Stimulated activated CD4-positive, alpha-beta T cell treated with anti-CD3 and anti-CD28 coated beads, Interleukin-1b, Interleukin-23, amount 100 ng/mL, for 24 hours (primary cell): ENCODE measurements at regions not wholly inside any gene's neighbourhood (a gene's known extent, or its start where the extent isn't known, plus 50 kb on each side); places are given as distances from the start of the nearest gene placed in this dataset.

Source experiments
- DNase-seq, 4 experiments: peaks; one replicate each; pipeline ENCODE4 v3.0.0-alpha.2; 2020; ENCODE audit warnings: low read depth in 4 of 4, low spot score in 1 of 4

DNA sequence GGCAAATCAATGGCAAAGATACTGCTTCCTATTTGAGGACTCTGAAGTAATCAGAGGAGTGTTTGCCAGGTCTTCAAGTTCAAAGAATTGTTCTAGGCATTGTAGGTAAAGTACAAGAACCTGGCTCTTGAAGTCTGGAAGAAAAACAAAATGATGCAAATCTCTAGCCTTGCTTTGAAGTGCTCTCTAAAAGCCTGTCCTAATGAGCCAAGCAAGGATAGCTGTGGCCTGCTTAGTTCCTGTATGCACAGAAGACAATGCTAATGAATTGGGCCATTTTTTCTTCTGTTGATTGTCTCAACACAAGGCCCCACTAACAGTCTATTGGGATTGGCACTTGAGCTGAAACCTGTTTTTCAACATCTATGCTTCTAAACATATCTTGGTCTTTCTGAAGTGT is 165.0 kb upstream of the POU3F2 start:
- DNase-seq: no peak

DNA sequence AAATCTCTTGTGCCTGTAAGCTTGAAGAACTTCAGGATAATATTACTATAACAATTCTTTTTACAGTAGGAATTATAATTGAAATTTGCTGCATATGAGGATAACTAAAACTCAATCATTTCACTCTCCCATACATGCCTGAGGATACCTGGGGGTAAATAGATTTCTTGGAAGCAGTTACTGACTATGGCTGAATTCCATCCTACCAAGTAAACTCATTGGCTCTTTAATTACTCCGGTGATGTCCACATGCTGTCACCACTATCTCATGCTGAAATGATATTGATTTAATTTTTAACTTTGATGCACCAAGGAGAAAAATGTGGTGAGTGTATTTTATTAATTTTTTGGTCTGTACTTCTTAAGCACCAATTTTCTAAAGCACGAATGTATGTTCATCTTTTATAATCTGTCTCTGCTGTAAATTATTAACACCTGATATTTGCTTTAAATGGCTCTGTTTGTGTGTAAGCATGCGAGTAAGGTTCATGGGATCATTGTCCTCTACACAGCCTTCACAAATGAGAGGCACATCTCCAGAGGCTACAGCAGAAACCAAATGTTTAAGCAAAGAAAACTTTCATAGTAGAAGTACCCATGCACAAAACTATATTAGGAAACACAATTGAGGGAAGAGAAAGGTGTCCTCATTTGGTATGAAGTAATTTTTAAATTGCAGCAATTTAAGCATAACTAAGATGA is 164.2 kb upstream of the POU3F2 start:
- no peak for DNase-seq

DNA sequence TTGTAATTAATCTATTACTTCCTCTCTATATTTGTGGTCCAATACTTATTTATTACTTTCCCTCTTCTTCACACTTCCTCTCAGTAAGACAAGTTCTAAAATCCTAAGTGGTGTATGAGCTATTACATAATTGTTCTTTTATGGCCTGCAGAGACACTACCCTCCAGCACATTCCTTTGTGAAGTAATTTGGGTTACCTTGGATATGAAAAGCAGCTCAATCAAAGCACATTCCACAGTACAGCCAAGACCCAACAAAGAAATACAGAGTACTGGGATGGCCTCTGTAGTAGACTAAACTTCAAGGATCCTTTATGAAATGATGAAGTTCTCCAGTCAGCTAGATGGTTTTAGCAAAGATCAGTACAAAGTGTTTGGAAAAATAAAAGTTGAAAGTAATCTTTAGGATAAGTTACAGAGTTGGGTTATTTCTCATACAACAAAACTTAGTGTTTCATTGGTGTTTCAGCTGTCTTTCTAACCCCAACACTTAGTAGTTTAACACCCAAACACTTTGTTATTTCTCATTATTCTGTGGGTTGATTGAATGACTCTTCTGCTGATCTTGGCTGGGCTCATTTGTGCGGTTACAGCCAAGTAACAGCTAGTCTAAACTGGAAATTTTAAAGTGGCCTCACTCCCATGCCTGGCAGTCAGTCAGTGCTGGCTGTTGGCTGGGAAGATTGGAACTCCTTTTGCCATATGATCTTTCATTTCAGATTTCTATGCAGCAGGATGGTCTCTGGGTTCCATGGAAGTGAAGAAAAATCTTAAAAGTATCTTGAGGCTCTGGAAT is 161.5 kb upstream of the POU3F2 start:
- DNase-seq: no peak

DNA sequence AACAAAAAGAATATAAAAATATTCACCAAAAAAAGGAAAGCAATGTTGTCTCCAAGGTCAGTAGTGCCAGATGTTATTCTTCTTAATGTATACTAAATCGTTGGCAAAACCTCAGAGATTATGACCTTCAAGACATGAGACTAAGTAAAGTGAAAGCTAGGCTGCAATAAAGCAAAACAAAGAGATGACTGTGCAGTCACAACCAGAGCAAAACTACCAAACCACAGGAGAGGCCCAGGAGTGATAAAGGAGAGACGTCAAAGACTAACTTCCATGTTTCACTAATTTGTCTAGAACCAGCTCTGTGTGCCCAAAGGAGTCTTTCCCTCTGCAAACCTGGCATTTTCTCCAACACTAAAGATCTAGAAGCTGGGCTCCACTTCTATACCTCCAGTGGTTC is 155.9 kb upstream of the POU3F2 start:
- no peak for DNase-seq

DNA sequence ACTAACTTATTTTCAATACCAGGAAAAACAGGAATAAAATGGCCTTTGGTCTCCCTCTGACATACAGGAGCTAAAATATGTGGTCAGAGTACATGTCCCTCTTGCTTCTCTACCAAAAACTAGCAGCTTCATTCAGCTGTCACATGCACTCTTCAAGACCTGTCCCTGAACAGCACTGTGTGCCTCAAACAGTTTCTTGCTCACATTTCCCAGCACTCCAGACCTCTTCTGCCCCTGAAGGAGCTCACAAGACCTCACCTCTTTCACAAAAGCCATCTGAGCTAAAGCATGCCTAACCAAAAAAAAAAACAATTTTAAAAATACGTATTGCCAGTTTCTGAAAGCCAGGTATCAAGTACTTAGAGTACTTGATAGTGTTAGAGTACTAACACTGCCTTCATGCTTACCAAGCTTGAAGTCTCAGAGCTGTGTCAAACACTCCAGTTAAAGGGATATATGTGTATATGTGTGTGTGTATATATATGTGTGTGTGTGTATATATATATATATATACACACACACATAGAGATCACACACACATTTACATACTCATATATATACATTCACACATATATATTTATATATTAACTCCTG is 148.3 kb upstream of the POU3F2 start:
- DNase-seq: no peak

DNA sequence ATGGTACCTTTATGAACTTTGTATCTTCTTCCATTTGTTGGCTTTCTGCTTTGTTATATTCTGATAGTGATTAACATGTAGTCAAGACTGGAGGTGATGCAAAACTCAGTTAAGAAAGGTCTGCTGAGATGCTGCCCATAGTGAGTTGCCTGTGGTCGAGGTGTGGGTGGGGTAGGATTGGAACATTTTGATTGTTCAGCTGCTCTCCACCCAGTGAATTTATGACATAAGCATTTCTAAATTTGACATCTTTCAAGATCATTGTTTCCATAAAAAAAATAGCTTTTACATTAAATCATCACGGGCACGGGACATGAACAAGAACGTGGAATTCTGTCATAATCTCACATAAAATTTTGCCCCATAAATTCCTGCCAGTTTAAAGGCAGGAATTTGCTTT is 146.6 kb upstream of the POU3F2 start:
- DNase-seq: no peak

DNA sequence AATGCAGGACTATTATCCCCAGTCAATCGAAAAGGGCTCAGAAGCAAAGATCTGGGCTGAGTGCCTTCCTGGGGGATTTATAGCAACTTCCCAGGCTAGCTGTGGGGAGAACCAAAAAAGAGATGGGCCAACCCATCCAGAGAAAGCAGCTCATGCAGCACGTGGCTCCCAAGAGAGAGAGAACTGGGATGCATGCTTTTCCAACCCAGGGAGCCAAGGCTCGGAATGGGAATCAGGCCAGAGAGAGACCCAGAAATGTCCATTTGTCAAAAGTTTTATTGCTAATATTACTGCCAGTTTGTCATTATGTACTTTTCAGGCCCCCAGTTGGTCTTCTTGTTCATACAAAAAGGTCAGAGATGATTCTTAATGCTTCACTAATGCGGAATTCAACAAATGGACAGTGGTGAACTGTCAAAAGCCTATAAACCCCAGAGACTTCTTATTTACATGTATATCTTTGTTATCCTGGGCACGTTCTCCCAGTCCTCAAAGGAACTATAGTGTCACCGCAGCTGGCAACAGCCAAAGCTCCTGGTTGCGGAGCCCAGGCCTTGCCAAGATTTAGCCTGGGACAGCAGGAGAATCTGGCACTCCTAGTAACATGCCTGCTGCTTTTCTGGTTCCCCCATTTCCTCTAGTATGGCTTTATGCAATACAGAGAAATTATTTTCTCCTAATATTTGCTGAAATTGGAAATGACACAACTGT is 139.1 kb upstream of the POU3F2 start:
- no peak for DNase-seq

DNA sequence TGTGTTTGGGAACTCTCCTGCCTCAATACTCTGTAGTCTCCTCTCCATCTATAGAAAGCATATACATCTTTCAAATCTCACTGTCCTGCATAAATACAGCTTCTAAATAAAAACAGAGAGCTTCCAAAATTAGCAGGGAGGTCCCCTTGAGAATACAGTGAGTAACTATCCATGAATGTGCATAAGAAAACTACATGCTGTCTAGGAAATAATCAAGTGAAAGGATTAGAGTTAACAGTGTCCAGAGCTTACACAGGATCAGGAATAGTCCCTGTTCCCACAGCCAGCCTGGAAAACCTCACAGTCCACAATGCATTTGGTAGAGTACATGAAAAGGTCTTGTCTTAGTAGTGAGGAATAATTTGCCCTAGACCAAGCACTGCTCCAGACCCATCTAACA is 123.0 kb upstream of the POU3F2 start:
- no peak for DNase-seq

DNA sequence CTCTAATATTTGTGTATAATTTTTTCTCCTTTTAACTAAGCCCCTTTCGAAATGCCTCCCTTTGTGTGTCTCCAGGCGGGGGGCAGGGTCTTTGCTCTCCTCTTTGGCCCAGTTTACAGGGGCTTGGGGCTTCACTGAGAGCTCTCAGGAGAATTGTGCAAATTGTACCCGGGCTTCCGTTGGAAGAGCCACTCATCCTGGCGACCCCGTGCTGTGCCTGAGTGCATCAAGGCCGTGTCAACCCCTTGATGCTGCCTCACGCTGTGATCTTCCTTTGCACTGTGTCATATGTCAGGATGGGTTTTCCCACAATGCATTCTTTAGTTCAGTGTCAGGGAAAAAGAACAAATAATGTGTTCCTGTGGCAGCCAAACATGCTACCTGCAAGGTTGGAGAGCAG is 118.0 kb upstream of the POU3F2 start:
- no peak for DNase-seq

DNA sequence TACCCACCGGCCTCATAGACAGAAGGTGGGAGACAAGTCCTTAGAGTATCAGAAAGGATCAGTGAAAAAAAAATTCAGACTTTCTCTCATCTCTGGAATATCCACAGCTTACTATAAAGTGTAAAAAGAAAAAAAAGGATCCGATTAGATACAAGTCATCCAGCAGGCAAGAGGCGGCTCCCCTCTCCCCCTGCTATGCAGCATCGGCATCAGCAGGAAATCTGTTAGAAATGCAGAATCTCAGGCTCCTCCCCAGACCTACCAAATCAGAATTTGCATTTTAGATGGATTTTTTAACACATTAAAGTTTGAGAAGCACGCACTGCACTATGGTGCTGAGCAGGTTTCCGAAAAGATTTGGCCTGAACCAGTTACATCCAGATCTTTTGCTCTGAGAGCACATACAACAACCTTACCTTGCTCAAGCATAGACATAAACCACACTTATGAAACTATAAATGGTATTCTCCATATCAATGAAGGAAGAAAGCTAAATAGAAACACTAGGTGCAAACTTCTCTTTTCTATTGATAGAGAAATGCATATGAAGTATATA is 117.0 kb upstream of the POU3F2 start:
- no peak for DNase-seq

DNA sequence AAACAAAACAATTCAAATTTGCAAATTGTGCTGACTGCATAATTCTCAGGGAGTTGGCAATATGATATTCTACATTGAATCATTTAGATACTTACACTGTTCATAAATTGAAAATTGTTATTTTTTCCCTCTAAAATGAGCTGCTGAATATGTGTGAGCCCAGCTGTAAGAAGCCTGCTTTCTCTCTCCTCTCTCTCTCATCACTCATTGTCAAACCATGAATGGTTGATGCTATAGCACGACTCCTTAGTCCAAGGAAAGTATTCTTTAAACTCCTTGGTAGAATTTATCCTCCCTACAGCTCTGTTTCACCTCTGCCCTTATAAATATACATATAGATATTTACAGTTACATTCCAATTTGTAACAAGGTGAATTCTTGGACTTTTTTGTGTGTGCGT is 116.4 kb upstream of the POU3F2 start:
- no peak for DNase-seq

DNA sequence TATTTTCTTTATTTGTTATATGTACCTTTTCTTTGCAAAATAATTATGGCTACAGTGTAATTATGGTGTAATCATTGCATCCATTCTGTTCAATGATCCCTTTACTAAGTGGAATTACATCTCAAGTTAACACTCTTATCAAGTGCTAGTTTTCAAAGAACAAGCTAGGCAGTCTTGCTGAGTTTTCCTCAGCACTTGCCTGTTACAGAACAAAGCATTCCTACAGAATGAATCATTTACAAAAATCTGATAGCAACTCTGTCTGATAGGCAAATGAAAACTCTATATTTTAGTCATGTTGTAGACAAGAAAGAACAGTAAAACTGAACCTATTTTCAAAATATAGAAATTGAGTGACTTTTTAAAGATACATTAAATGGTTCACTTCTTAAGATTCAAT is 109.8 kb upstream of the POU3F2 start:
- no peak for DNase-seq

DNA sequence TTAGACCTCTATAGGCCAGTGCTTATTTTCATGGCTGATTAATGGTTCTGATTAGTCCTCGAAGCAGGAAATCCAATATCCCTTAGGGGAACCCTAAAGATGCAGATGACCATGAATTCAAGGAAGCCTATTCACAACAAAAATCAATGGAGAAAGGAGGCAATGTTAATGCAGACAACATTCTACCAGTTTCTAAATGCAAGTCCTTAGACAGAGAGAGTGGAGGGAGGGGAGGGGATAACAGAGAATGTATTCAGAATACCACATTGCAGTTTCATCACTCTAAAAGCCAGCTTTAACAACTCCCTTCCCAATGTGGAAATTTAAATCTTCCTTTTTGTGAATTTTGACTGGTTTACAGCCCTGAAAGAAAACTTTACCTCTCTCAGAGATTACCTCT is 87.1 kb upstream of the POU3F2 start:
- no peak for DNase-seq

DNA sequence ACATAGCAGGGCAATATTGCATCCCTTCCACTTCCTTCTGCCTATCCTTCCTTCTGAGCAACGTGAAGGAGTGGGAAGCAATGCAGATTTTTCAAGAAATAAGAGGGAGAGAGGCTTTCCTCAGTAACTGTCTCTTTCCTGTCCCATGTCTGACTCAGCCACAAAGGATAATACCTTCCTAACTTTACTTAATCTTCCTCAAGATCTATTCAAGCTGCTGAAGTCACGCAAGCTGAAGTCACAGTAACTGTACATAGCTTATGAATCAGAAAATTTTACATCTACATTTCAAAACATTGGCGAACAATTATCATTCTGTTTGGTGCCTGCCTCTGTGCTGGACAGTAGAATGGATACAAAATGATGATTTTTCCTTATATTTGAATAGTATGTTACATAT is 86.4 kb upstream of the POU3F2 start:
- no peak for DNase-seq

DNA sequence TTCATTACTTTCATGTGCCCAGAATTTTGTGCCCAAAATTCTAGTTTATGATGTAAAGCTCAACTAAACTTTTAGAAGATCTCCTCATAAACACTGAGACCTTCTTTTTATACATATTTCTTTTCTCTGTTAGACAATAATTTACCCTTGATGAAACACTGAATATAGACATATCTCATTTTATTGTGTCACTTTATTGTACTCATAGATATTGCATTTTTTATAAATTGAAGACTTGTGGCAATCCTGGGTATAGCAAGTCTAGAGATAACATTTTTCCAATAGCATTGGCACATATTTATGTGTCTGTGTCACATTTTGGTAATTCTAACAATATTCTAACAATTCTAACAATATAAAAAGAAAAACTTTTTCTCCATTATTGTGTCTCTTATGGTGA is 74.9 kb upstream of the POU3F2 start:
- no peak for DNase-seq

DNA sequence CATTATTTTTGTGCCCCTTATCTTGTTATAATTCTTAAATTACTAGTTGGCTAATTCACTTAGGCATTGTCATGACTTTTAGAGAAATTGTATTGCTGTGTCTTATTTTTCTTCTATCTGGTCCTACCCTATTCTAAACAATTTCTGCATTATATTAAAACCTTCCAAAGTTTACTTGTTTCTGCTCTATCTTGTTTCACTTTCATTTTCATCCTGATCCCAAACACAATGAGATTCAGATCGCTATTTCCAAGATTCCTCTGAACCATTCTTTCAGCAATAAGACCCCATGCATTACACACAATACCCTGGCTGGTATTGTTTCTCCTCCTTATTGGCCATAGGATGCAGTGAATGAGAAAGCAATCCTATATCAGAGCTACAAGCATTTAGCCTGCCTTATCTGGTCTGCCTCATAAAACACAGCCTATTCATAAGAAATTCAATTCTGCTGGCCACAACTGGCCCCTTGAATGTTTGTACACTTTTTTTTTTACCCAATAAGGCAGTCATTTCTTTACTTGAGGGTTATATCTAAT is 69.9 kb upstream of the POU3F2 start:
- DNase-seq: no peak

DNA sequence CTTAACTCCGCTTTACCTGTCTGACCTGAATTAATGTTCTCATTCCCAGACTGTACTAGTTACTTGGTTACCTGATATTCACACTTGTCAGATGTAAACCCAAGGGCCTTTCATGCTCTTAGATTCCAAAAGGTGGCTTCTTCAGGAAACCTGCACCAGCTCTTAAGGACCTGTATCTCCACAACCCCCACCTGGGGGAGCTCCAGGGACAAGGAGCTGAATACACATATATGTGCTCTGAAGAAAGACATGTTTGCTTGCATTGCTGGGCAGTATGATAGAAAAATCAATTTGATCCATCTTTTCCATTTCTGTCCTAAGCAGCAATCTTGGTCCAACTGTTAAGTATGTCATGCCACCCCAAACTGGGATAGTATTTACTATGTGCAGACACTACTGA is 64.8 kb upstream of the POU3F2 start:
- no peak for DNase-seq

DNA sequence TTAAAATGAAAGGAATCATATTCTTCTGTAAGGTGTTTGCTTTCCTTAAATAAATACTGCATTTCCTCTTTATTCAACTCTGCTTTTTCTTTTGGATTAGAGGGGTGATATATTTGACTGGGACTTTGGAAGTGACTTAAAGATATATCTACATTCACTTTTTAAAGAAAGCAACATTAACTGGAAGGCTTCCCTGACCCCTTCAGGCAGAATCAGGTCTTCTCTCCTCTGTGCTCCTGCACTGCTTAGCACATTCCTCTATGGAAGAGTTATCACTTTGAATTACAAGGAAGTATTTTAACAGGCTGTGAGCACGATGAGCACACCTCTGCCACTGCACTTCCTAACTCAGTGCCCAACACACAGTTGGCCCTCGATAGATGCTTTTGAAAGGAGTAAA is 59.2 kb upstream of the POU3F2 start:
- no peak for DNase-seq

DNA sequence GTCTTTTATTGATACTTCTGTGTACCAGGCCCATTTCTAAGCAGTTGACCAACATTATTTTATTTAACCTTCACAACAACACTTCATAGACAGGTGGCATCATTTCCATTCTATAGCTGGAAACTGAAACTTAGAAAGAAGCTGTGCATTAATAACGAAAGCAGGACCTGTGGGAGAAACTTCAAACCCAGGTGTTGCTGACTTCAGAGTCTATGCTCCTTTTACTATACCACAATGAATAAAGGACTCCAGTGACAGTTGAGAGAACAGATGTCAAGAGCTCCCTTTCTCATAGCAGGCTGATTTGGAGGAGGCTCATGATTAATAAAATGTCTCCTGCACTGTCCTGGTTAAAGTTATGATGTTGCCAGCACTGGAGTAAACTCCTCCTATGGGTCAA is 56.6 kb upstream of the POU3F2 start:
- no peak for DNase-seq

DNA sequence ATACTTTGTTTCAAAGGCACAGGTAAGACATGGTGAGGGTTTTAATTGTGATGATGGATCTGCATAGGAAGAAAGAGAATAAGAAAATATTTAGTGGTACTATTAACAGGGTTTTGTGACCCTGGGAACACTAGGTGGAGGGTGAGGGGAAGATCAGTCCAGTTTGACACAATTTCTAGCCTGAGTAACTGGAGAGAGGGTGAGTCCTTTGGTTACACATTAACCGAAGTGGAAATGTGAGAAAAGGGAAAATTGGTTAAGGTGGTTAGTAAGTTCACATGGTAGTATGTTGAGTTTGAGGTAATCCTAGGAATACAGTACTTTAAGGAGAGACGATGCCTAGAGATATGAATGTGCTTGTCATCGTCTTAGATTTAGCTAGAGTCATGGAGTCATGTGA is 54.8 kb upstream of the POU3F2 start:
- no peak for DNase-seq

DNA sequence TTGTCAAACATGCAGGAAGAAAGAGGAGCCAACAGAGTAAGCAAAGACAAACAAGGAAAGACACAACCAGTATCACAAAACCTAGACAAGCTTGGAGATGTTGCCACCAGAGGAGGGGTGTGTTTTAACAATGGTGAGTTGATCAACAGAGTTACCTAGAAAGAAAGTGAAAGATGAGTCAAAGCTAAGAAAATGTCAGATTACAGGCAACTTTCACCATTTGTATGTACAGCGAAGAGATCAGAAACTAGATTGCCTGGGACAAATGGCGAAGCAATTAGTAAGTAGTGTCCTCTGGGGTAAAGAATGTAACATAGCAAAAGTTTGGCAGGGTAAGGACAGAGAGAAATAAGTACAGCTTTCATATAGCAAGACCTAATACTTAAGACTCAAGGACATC is 51.6 kb upstream of the POU3F2 start:
- no peak for DNase-seq
